Activated CD4-positive, CD25-positive, alpha-beta regulatory T cell treated with anti-CD3 and anti-CD28 coated beads, Interleukin-2, amount 50 U/mL, for 16 hours (primary cell): ENCODE measurements at regions not wholly inside any gene's neighbourhood (a gene's known extent, or its start where the extent isn't known, plus 50 kb on each side); places are given as distances from the start of the nearest gene placed in this dataset.
"Not testable (repeated sequence)": the region's sequence is repeated elsewhere in the genome, so short reads cannot be mapped to it uniquely, and the experiment has no call there.

Source experiments
- DNase-seq: peaks from one replicate; pipeline ENCODE4 v3.0.0-alpha.2; 2020; ENCODE audit warnings: low read depth, low spot score

DNA sequence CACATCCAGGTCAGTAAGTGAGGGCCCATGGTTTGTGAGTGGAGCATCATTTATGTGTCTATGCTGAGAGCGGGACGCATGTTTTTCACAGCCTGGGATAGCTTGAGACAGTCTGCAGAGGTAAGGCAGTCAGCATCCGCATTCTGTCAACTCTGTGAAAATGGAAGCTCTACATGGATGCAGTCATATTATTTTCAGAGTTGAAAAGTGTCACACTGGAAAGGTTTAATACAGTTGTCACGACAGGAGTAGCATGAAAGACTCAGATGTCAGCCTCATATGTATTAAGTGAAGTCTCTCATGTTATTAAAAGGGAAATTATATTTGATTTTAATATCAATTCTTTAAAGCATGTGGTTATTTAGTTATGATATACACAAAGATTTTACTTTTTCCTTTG lies 436.9 kb upstream of the GYPC start:
- DNase-seq: no peak

DNA sequence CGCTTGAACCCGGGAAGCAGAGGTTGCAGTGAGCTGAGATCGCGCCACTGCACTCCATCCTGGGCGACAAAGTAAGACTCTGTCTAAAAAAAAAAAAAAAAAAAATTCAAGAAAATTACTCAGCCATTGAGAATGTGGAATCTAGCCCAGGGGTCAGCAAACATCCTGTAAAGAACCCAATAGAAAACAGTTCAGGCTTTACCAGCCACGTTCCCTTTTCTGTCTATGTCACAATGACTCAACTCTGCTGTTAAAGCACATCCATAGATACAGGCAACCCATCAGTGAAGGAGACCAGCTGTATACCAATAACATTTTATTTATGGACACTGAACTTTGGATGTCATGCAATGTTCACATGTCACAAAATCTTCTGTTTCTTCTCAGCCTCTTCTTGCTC lies 435.6 kb upstream of the GYPC start:
- DNase-seq: no peak

DNA sequence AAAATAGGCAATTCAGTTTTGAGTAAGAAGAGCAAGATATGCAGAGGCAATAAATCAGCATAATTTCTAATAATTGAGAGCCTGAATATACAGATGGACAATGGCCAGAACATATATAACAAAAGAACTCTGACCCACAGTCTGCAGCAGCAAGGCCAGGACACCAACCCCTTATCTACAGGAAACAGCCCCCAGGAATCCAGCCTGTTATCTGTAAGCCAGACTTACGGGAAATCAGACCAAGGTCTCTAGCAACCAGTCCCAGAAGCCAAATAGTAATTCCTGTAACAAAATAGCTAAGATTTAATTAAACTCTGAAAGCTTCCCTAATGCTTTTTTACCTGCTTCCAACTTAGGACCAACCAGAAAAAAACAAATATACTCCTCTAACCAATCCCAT lies 434.5 kb upstream of the GYPC start:
- DNase-seq: no peak

DNA sequence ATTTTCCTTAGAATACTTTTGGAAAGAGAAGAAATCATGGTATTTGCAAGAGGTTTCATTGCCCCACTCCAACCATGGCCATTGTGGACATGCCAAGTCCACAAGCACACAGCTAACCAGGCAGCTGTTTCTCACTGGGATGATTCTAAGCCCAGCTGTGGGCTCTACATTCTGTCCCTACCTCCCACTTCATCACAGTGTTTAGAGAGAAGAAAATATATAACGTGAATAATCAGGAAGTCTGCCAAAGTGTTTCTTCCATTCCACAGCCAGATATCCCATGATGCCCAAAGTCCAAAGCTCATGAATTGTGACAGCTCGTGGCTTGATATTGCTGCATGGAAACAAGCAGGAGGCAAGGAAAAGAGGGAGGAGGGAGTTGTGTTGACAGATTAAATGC lies 433.7 kb upstream of the GYPC start:
- DNase-seq: no peak

DNA sequence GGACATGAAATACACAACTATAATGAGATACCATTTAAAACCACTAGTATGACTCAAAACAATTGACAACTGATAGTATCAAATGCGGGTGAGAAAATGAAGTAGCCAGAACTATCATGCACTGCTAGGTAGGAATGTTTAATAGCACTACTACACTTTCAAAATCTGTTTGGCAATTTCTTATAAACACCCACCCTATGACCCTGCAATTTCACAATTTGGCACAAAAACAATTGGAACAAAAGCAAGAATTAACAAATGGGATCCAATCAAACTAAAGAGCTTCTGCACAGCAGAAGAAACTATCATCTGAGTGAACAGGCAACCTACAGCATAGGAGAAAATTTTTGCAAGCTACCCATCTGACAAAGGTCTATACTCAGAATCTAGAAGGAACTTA lies 431.2 kb upstream of the GYPC start:
- no peak for DNase-seq

DNA sequence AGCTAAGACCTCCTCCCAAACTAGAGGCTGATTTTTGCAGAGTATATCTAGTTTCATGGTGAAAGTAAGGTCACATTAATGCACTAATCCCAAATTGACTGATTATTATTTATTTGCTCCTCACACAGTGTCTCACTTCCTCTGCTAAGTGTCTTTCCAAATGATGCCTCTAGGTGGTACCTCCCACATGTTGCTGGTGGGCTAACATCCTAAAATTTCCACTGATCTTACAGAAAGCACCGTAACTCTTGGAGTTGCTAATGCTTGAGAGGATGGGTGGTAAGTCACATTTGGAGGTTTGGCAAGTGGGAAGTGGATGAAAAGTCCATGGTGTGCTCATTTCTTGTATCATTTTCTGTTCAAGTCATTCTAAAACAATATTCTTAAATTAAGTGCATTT lies 428.7 kb upstream of the GYPC start:
- no peak for DNase-seq

DNA sequence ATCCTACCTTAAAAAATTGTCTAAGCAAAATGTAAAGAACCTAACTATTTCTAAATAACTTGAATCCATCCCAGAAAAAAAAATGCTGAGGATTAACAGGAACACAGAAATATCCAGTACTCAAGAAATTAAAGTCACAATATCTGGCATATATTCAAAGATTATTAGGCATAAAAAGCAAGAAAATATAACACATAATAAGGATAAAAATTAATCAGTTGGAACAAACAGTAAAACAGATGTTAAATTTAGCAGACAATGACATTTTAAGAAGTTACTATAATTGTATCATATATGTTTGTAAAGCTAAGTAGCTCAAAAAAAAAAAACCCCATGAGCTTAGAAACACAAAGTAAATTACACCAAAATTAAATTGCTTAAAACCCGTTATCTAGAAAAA lies 427.4 kb upstream of the GYPC start:
- no peak for DNase-seq

DNA sequence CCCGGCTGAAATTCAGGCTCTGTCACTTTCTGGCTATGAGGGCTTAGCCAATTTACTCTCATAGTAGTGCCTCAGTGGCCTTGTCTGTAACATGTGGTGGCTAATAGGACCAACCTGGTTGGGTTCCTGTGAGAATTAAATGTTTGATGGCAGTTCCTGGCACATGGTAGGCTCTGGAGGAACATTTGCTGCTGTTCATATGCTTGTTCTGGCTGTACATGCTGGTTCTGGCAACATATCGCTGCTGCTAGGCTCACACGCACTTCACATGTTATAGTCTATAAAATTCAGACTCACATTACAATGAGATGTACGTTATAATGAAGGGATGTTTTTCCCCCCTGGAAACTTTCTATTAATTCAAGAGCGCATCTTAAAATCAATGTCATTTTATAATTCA lies 417.7 kb upstream of the GYPC start:
- DNase-seq: no peak

DNA sequence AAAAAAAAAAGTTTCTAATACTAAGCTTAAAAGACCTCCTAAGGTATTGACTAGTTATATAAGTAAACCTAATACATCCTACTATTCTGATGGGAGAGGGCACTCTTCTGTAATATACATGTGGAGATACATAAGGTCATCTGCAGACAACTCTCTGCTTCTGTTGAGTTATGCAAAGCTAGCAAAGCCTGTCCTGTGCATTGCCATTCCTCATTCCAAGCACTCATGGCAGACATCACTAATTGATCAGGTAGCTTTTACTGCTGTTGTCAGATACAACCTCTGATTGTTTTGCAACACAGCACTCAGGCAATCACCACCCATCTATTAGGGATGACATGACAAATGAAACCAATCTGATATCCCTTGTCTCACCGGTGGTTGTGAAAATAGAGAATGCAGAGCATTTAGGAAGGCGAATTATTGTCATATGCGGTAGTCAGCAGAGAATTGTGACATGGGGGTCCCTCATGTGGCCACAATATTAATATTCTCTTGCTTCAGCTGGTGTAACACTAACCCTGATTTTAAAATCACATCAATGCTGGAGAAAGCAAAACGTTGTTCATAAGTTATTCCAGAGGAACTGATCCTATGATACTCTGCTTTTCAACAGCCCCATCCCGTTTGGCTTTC lies 416.5 kb upstream of the GYPC start:
- no peak for DNase-seq

DNA sequence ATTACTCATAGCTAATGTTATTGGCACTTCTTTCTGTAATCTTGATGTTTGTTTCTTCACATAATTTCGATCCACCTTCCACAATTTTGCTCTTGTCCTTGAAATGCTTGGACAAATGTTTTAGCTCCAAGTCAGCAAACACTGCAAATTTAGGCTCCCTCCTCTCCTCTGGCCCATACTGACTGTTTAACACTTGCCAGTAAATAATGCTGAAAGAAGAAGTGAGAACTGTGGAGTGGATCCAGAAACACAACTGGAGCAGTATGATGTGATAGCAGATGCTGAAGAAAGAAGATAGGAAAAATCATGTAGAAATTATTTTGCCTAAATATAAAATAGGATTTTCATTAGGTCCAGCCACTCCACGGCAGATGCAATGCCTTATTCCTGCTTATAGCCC lies 415.0 kb upstream of the GYPC start:
- DNase-seq: no peak

DNA sequence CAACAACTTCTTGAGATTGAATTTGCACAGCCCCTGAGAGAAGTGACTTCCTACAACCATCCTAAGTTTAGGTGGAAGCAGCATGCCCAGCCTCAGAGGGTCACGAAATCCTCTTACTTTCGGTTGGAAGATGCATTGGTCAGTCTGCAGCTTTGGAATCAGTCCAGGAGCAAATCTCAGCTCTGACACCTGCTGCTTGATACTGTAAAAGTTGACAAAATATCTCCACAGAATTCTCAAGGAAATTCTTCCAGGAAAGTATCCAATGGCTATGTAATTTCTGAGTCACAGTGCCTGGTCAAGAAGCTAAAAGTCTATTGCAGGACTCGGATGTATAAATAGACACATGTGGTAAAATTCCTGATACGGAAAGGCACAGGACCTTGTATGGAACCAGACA lies 414.5 kb upstream of the GYPC start:
- DNase-seq: no peak

DNA sequence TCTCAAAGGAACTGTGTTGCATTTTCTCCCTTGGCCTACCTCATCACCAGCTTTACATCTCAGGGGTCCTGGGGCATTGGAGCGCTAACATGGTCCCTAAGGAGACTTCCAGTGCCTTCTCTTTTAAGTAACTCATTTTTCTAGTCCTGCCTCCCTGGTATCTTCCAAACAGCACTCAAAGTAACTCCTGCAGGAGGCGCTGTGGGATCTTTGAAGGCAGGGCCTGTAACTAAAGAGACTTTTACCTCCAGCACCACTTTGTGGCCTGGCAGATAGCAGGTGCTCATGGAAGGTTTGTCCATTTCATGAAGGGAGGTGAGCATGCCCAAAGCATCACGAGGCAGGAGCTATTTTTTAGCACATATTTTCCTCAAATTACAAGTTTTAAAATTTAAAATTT lies 411.0 kb upstream of the GYPC start:
- no peak for DNase-seq

DNA sequence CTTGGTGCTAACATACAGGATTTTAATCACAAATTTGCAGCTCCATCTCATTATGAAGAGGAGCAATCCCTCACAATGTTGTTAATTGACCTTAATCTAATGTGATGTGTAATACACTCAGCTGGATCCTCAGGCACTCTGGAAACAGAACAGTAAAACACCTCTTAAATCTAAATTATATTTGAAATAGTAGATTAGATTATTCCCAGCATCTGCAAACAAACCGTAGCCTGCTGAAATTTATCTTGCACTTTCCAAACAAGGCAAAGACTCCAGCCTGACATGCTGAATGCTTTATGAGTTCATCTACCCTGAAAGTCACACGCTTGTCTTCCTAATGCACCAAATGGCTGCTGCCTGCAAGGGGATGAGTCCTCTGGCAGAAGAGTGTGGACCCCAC lies 402.3 kb upstream of the GYPC start:
- DNase-seq: no peak

DNA sequence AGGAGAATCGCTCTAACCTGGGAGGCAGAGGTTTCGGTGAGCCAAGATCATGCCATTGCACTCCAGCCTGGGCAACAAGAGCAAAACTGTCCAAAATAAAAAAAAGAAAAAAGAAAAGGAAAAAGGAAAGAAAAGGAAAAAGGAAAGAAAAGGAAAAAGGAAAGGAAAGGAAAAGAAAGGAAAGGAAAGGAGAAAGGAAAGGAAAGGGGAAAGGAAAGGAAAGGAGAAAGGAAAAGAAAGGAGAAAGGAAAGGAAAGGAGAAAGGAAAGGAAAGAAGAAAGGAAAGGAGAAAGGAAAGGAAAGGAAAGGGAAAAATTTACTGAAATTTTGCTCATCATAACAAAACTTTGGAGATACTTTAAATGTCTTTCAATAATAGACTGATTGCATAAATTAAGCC lies 391.3 kb upstream of the GYPC start:
- DNase-seq: no peak

DNA sequence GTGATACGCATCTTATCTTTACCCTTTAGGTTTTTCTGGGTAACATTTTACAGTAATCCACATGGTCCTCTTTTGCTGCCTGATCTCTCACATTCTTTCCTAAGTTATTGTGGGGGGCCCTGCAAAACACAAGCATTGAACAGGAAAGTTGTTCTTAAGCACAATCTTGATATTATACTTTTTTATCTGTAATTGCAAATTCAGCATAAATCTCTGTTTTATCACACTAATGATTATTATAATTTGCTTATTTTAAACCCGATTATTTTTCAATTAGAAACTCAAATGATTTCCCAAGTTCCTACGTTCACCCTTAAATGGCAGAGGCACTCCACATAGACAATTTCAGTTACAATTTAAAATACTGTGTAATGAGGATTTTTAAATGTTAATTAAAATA lies 386.0 kb upstream of the GYPC start:
- no peak for DNase-seq

DNA sequence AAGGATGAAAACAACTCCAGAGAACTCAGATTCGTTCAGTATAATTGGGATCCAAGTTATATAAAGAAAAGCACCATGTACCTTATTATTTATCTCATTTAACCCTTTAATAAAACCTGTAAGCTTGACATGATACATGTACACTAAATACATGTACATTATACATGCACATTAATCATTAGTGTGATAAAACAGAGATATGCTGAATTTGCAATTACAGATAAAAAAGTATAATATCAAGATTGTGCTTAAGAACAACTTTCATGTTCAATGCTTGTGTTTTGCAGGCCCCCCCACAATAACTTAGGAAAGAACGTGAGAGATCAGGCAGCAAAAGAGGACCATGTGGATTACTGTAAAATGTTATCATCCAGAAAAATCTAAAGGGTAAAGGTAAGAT lies 385.4 kb upstream of the GYPC start:
- no peak for DNase-seq

DNA sequence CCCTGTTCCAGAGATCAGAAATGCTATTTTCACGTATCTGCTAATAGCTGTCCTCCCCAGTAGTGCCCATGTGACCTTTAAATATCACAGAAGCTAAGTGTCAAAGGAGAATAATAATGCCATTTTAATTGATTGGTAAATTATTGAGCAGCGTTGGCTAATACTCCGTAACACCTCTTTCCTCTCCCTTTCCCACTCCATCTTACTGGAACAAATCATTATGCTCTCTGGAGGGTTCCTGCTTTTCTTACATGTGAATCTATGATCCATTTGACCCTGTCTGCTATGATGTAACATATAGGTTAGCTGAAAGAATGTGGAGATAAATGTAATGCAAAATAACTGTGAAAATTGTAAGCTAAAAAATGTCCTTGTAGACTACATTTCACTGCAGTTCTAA lies 383.6 kb upstream of the GYPC start:
- DNase-seq: no peak

DNA sequence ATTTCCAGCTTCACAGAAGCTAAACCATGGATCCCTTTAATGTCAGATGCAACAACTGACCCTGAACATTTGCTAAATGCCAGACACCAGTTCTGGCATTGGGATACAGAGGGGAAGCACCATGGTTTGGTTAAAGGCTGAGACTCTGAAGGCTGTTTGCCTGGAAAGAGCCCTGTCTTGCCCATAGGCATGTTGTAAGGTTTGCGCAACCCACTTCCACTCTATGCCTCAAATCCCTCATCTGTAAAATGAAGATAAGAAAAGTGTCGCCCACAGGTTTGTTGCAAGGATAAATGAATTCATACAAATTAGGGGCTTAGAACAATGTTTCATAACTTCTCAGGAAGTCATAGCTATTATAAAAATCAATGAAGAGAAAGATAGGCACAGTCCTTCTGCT lies 380.9 kb upstream of the GYPC start:
- no peak for DNase-seq

DNA sequence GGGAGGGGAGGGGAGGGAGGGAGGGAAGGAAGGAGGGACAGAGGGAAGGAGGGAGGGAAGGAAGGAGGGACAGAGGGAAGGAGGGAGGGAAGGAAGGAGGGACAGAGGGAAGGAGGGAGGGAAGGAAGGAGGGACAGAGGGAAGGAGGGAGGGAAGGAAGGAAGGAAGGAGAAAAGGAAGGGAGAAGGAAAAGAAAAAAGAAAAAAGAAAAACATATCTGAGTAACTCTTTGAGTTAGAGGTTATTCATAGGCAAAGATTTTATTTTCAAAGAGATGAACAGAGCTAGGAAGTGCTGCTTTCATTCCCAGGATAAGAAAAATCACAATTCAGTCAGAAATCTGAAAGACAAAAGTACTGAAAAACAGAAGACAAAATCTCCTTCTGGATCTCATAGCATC lies 379.7 kb upstream of the GYPC start:
- DNase-seq: not testable (repeated sequence)

DNA sequence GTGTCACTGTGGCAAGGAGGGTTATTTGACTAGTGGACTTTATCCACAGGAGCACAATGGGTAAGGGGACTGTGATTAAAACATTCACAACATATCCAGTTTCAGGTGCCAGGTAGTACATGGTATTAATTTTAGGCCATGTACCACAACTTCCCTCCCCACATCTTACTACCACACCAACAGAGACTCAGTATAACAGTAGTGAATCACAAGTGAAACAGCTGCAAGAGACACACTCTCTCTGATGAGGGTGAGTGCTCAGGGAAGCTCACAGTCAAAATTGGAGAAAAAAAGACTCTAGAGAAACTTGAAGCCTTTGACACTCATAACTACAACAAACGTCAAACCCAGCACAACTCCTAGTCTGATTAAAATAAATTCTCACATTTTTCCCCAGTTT lies 367.6 kb upstream of the GYPC start:
- DNase-seq: no peak

DNA sequence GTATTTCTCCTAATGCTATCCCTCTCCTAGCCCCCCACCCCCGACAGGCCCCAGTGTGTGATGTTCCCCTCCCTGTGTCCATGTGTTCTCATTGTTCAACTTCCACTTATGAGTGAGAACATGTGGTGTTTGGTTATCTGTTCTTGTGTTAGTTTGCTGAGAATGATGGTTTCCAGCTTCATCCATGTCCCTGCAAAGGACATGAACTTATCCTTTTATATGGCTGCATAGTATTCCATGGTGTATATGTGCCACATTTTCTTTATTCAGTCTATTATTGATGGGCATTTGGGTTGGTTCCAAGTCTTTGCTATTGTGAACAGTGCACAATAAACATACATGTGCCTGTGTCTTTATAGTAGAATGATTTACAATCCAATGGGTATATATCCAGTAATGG lies 362.0 kb upstream of the GYPC start:
- not testable (repeated sequence) for DNase-seq

DNA sequence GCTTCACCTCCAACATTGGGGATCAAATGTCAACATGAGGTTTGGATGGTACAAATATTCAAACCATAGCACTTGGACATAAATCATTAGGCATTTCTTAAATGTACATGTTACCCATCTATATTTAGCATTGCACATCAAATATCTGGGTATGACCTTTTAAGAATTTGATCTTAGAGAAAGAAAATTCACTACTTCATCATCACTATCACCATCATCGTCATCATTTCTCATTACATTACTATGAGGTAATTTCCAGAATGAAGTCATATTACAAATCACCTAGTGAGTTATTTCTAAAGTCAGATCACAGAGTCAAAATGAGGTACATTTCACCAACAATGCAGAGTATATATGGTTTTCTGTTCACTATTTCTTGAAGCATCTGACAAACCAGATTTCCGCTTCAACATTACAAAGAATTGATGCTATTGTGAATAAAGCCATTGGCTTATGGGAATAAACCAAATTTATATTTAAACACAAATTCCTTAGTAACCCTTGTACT lies 356.4 kb upstream of the GYPC start:
- no peak for DNase-seq

DNA sequence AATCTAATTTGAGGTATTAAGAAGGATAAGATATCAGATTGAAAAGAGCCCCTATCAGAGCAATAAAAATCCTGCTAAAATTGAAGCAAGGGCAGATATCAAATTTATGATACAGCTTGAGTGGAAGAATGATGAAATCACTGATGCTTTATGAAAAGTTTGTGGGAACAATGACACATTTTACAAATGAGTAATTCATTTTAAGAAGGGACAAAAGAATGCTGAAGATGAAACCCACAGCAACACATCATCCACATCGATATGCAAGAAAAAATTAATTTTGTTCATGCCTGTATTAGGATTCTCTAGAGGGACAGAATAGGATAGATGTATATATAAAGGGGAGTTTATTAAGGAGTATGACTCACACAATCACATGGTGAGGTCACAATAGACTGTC lies 355.6 kb upstream of the GYPC start:
- DNase-seq: no peak

DNA sequence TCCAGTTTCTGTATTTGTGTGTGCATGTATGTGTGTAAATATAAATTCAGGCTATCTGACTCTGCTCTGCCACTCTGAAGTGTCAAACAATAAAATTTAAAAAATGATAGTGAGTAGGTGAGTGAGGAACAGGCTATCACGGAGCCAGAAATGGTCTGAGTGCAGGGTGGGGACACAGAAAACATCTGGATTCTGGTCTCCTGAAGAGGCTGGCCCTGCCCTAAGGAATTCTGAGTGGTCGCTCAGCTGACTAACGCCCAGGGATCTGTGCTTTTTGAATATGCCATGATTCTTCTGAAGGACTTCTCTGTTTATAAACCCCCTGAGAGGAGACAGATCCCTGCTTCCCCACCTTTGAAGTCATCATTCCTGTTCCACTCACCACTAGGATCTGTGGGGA lies 353.9 kb upstream of the GYPC start:
- DNase-seq: no peak
